Upper lobe of left lung (tissue), 6 donors: ENCODE measurements at regions not wholly inside any gene's neighbourhood (a gene's known extent, or its start where the extent isn't known, plus 50 kb on each side); places are given as distances from the start of the nearest gene placed in this dataset.

Experiments used
- ATAC-seq, 2 donors: fragments of 200-7000 bp; cut with Tn5 transposase; one replicate each; pipeline ENCODE4 v1.9.1; 2022; ENCODE audit warnings: mild to moderate bottlenecking in 2 of 2, moderate library complexity in 2 of 2; ENCODE audit not compliant: low FRiP score in 2 of 2
- DNase-seq, 2 donors: peaks; one replicate each; pipeline ENCODE4 v3.0.0-alpha.2; 2019 to 2020
- H3K27ac ChIP-seq, 4 donors: fragments of 200-600 bp; sonication (generic); one replicate each; pipeline ENCODE4 v1.5.1; 2016 to 2019
- H3K27me3 ChIP-seq, 4 donors: fragments of 200-600 bp; sonication (generic); one replicate each; pipeline ENCODE4 v1.5.1; 2017 to 2019
- H3K36me3 ChIP-seq, 4 donors: fragments of 200-600 bp; sonication (generic); one replicate each; pipeline ENCODE4 v1.5.1; 2016 to 2019
- H3K4me1 ChIP-seq, 4 donors: fragments of 200-600 bp; sonication (generic); one replicate each; pipeline ENCODE4 v1.5.1; 2018 to 2019
- H3K4me3 ChIP-seq, 4 donors: fragments of 200-600 bp; sonication (generic); one replicate each; pipeline ENCODE4 v1.5.1; 2017 to 2019; ENCODE audit warnings: mild to moderate bottlenecking in 2 of 4, moderate library complexity in 1 of 4
- H3K9me3 ChIP-seq, 4 donors: fragments of 200-600 bp; sonication (generic); one replicate each; pipeline ENCODE4 v1.5.1; 2018 to 2019
- EP300 ChIP-seq, 4 donors: sonication (generic); formaldehyde crosslinking; IDR thresholded peaks; one replicate each; pipeline ENCODE4 v1.5.1; 2017; ENCODE audit warnings: antibody characterized with exemption in 4 of 4, control low read depth in 2 of 4
- POLR2A ChIP-seq, 4 donors: fragments of 450-650 bp; IDR thresholded peaks; one replicate each; pipeline ENCODE4 v1.5.1; 2016 to 2017; ENCODE audit warnings: antibody characterized with exemption in 4 of 4, mild to moderate bottlenecking in 2 of 4
- POLR2AphosphoS5 ChIP-seq, 2 donors: sonication (generic); formaldehyde crosslinking; IDR thresholded peaks; one replicate each; pipeline ENCODE4 v1.5.1; 2017; ENCODE audit warnings: antibody characterized with exemption in 2 of 2
- WGBS, 2 donors: methylation state at CpG; one replicate each; pipeline ENCODE4 v1.1.5; 2017 to 2018; 5-methylcytosine and 5-hydroxymethylcytosine counted together
- TF ChIP-seq, protein P1 (sequence below), 6 experiments: fragments of 450-650 bp in 4 of 6; fragments of 200-600 bp in 2 of 6; sonication (generic) in 2 of 6; IDR thresholded peaks; one replicate each; pipeline ENCODE4 v1.5.1; 2016 to 2019; ENCODE audit warnings: antibody characterized with exemption in 6 of 6
- donor health status: DM: no; HTN: no; CAD: no; lungs with moderate emphysema.
- donor health status: DM: no; HTN: yes; CAD: no; lungs with severe emphysema.

DNA sequence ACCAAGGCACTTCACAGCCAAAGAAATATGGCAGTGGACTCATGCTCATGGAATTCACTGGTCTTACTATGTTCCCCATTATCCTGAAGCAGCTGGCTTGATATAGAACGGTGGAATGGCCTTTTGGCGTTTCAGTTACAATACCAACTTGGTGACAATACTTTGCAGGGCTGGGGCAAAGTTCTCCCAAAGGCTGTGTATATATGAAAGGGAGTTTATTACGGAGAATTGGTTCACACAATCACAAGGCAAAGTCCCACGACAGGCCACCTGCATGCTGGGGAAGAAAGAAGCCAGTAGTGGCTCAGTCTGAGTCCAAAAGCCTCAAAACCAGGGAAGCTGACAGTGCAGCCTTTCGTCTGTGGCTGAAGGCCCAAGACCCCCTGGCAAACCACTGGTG, 50.8 kb upstream of the SMARCAD1 start:
- Histone ChIP-seq H3K4me3 (no peak overlapping the region), H3K9me3 (no peaks in the 10 kb centered on the region), H3K27me3 (no peaks in the 10 kb centered on the region), H3K27ac (no peak overlapping the region), H3K36me3 (no peaks in the 10 kb centered on the region), H3K4me1 (no peaks in the 10 kb centered on the region)
- 88 to 90% methylated on average over 5 of the region's 5 CpGs for WGBS, 2 donors
- no peak for DNase-seq
- TF ChIP-seq POLR2A (IDR thresholded peaks at IDR 0.05) = no peak
- TF ChIP-seq, protein P1, sequence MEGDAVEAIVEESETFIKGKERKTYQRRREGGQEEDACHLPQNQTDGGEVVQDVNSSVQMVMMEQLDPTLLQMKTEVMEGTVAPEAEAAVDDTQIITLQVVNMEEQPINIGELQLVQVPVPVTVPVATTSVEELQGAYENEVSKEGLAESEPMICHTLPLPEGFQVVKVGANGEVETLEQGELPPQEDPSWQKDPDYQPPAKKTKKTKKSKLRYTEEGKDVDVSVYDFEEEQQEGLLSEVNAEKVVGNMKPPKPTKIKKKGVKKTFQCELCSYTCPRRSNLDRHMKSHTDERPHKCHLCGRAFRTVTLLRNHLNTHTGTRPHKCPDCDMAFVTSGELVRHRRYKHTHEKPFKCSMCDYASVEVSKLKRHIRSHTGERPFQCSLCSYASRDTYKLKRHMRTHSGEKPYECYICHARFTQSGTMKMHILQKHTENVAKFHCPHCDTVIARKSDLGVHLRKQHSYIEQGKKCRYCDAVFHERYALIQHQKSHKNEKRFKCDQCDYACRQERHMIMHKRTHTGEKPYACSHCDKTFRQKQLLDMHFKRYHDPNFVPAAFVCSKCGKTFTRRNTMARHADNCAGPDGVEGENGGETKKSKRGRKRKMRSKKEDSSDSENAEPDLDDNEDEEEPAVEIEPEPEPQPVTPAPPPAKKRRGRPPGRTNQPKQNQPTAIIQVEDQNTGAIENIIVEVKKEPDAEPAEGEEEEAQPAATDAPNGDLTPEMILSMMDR (IDR thresholded peaks at IDR 0.05) = no peak
- TF ChIP-seq POLR2AphosphoS5 (IDR thresholded peaks at IDR 0.05) = no peak
- no peak for TF ChIP-seq EP300 (IDR thresholded peaks at IDR 0.05)
- ATAC-seq = no peak
